ENCODE measurements at regions not wholly inside any gene's neighbourhood (a gene's known extent, or its start where the extent isn't known, plus 50 kb on each side); places are given as distances from the start of the nearest gene placed in this dataset.

DNA sequence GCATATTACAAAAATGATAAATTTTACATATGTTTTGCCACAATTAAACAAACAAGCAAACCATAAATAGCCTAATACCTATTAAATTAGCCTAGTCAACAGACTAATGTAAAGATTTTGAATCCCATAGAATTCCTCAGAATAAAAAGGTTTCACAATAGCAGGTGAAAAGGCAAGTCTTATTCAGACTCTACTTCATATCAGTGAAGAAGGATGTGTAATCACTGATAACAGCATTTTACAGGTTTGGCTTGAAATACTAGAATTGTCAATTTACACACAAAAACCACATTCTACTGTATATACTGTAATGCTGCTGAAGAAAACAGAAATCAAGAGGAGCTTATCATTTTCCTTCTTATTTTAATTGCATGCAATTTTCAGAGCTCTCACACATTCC lies 90.8 kb upstream of the SSTR1 start:
- TF ChIP-seq, protein P1, sequence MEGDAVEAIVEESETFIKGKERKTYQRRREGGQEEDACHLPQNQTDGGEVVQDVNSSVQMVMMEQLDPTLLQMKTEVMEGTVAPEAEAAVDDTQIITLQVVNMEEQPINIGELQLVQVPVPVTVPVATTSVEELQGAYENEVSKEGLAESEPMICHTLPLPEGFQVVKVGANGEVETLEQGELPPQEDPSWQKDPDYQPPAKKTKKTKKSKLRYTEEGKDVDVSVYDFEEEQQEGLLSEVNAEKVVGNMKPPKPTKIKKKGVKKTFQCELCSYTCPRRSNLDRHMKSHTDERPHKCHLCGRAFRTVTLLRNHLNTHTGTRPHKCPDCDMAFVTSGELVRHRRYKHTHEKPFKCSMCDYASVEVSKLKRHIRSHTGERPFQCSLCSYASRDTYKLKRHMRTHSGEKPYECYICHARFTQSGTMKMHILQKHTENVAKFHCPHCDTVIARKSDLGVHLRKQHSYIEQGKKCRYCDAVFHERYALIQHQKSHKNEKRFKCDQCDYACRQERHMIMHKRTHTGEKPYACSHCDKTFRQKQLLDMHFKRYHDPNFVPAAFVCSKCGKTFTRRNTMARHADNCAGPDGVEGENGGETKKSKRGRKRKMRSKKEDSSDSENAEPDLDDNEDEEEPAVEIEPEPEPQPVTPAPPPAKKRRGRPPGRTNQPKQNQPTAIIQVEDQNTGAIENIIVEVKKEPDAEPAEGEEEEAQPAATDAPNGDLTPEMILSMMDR (IDR thresholded peaks at IDR 0.05; ENCODE audit: insufficient read depth, low read depth, low read length): no peak
- TF ChIP-seq EZH2 (IDR thresholded peaks at IDR 0.05; ENCODE audit: insufficient read depth, low read length): no peak

All from astrocyte (in vitro differentiated cells and primary cell).